Body of pancreas (tissue), 4 donors: ENCODE measurements at regions not wholly inside any gene's neighbourhood (a gene's known extent, or its start where the extent isn't known, plus 50 kb on each side); places are given as distances from the start of the nearest gene placed in this dataset.
"Not testable (repeated sequence)": the region's sequence is repeated elsewhere in the genome, so short reads cannot be mapped to it uniquely, and the experiment has no call there.

ENCODE experiments used
- ATAC-seq: fragments of 150-250 bp; one replicate; pipeline ENCODE4 v1.9.1; 2016
- DNase-seq, 4 donors: peaks; one replicate each; pipeline ENCODE4 v3.0.0-alpha.2; 2019
- H3K27ac ChIP-seq, 4 donors: fragments of 200-600 bp; sonication (generic); 1 replicate in 3 of 4; 2 replicates in 1 of 4; pipeline versions ENCODE4 v1.5.1 to v1.6.1; 2016 to 2019; ENCODE audit warnings: mild to moderate bottlenecking in 1 of 4, mixed read lengths in 1 of 4, moderate library complexity in 1 of 4
- H3K27me3 ChIP-seq, 2 donors: fragments of 200-600 bp; sonication (generic); one replicate each; pipeline ENCODE4 v1.6.0; 2016; ENCODE audit warnings: mild to moderate bottlenecking in 1 of 2
- H3K36me3 ChIP-seq, 2 donors: fragments of 200-600 bp; sonication (generic); replicated peaks in 1 of 2; 2 replicates each; pipeline ENCODE4 v1.5.1; 2016; ENCODE audit warnings: low read depth in 2 of 2; ENCODE audit not compliant: insufficient read depth in 1 of 2
- H3K4me1 ChIP-seq: fragments of 200-600 bp; sonication (generic); one replicate; pipeline ENCODE4 v1.6.0; 2016
- H3K4me3 ChIP-seq, 2 donors: fragments of 200-600 bp; sonication (generic); 1 replicate in 1 of 2; 2 replicates in 1 of 2; pipeline ENCODE4 v1.5.1; 2016 to 2019
- H3K9me3 ChIP-seq, 3 donors: fragments of 200-600 bp; sonication (generic); 1 replicate in 2 of 3; 2 replicates in 1 of 3; pipeline ENCODE4 v1.5.1; 2016
- CTCF ChIP-seq, 7 experiments: fragments of 450-650 bp in 4 of 7; fragments of 200-600 bp in 3 of 7; sonication (generic) in 3 of 7; IDR thresholded peaks; one replicate each; pipeline ENCODE4 v1.5.1; 2016 to 2019; ENCODE audit warnings: antibody characterized with exemption in 7 of 7
- POLR2A ChIP-seq, 3 donors: fragments of 450-650 bp; IDR thresholded peaks; one replicate each; pipeline ENCODE4 v1.6.1; 2016; ENCODE audit warnings: antibody characterized with exemption in 3 of 3, mild to moderate bottlenecking in 2 of 3
- WGBS, 2 donors: methylation state at CpG; one replicate each; pipeline ENCODE4 v1.1.5; 2017; 5-methylcytosine and 5-hydroxymethylcytosine counted together
- intact Hi-C: fragments of 100-400 bp; cut with DNase I; formaldehyde crosslinking; loops from one replicate; pipeline ENCODE4 v1.15.1; 2023

GRCh38 chr6:991192-991591 lies 298.3 kb upstream of the EXOC2 start:
- Histone ChIP-seq H3K4me1 (no peaks in the 10 kb centered on the region), H3K9me3 (no peaks in the 10 kb centered on the region), H3K4me3 (no peak overlapping the region), H3K36me3 (no peaks in the 10 kb centered on the region), H3K27ac (no peak overlapping the region), H3K27me3 (no peaks in the 10 kb centered on the region)
- no peak for ATAC-seq
- intact Hi-C loops = no loop called here
- no peak for TF ChIP-seq CTCF (IDR thresholded peaks at IDR 0.05)
- TF ChIP-seq POLR2A (IDR thresholded peaks at IDR 0.05) = no peak
- DNase-seq = no peak

GRCh38 chr6:984031-984430 lies 291.1 kb upstream of the EXOC2 start:
- Histone ChIP-seq H3K4me3 (no peak overlapping the region), H3K36me3 (no peaks in the 10 kb centered on the region), H3K27ac (no peak overlapping the region), H3K27me3 (no peaks in the 10 kb centered on the region), H3K4me1 (no peaks in the 10 kb centered on the region), H3K9me3 (no peaks in the 10 kb centered on the region)
- 77 to 81% methylated on average over 4 of the region's 4 CpGs for WGBS, 2 donors
- TF ChIP-seq CTCF (IDR thresholded peaks at IDR 0.05) (no peak), POLR2A (IDR thresholded peaks at IDR 0.05) (no peak)
- intact Hi-C loops = no loop called here
- ATAC-seq (no peak), DNase-seq (no peak)

- 71 to 84% methylated on average over 4 of the region's 4 CpGs for WGBS, 2 donors
- Histone ChIP-seq H3K4me1 (no peaks in the 10 kb centered on the region), H3K9me3 (peaks cover 0 to 12% (median 0%) of the 10 kb centered on the region in 3 donors), H3K27ac (no peak overlapping the region), H3K36me3 (no peaks in the 10 kb centered on the region), H3K4me3 (no peak overlapping the region), H3K27me3 (no peaks in the 10 kb centered on the region)
- intact Hi-C loops = no loop called here
- ATAC-seq = no peak
- TF ChIP-seq POLR2A (IDR thresholded peaks at IDR 0.05) = no peak
- TF ChIP-seq CTCF (IDR thresholded peaks at IDR 0.05) = no peak
- DNase-seq = no peak
Measured at GRCh38 chr6:978937-979685, 286.2 kb upstream of the EXOC2 start.

GRCh38 chr6:977226-977625 lies 284.3 kb upstream of the EXOC2 start:
- H3K27ac ChIP-seq, H3K36me3 ChIP-seq, DNase-seq, H3K4me3 ChIP-seq, ATAC-seq, H3K4me1 ChIP-seq, intact Hi-C loops, H3K27me3 ChIP-seq: not testable (repeated sequence)
- H3K9me3 ChIP-seq = peaks cover 0 to 12% (median 0%) of the 10 kb centered on the region in 3 donors

GRCh38 chr6:971981-972640 lies 279.2 kb upstream of the EXOC2 start:
- Histone ChIP-seq H3K4me3 (no peak overlapping the region), H3K36me3 (no peaks in the 10 kb centered on the region), H3K9me3 (peaks cover 0 to 12% (median 0%) of the 10 kb centered on the region in 3 donors), H3K4me1 (no peaks in the 10 kb centered on the region), H3K27me3 (no peaks in the 10 kb centered on the region), H3K27ac (no peak overlapping the region)
- WGBS, 2 donors = 79 to 84% methylated on average over 17 of the region's 17 CpGs
- TF ChIP-seq CTCF (IDR thresholded peaks at IDR 0.05) (no peak), POLR2A (IDR thresholded peaks at IDR 0.05) (no peak)
- ATAC-seq (no peak), DNase-seq (no peak)
- intact Hi-C loops = no loop called here
